Gastrocnemius medialis (tissue), 4 donors: ENCODE measurements at regions not wholly inside any gene's neighbourhood (a gene's known extent, or its start where the extent isn't known, plus 50 kb on each side); places are given as distances from the start of the nearest gene placed in this dataset.

Source experiments
- POLR2A ChIP-seq, 2 donors: fragments of 450-650 bp; IDR thresholded peaks; one replicate each; pipeline ENCODE4 v1.6.1; 2017; ENCODE audit warnings: antibody characterized with exemption in 2 of 2, mild to moderate bottlenecking in 2 of 2, moderate library complexity in 2 of 2
- TF ChIP-seq, protein P1 (sequence below), 5 experiments: fragments of 450-650 bp in 3 of 5; fragments of 200-600 bp in 2 of 5; sonication (generic) in 2 of 5; IDR thresholded peaks in 4 of 5; conservative IDR thresholded peaks in 1 of 5; 1 replicate in 4 of 5; 2 replicates in 1 of 5; pipeline ENCODE4 v1.5.1; 2016 to 2019; ENCODE audit warnings: antibody characterized with exemption in 5 of 5, mild to moderate bottlenecking in 3 of 5, moderate library complexity in 3 of 5

DNA sequence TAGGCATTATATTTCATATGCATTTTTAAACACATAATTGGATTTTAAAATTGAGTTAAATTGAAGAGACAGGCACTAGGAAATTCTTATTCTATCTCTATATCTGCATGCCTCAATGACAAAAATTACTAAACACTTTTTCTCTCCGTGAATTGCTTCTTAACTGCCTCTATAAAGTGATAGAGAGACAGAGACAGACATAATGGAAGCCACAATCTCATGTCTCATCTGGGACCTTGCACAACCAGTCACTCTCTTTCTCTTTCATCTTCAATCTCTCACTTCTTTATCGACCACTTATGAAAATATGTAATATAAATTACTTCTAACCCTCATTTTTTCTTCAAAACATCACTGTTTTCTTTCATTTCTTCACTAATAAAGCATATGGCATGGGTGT, 238.9 kb upstream of the ZNF804A start:
- TF ChIP-seq, protein P1, sequence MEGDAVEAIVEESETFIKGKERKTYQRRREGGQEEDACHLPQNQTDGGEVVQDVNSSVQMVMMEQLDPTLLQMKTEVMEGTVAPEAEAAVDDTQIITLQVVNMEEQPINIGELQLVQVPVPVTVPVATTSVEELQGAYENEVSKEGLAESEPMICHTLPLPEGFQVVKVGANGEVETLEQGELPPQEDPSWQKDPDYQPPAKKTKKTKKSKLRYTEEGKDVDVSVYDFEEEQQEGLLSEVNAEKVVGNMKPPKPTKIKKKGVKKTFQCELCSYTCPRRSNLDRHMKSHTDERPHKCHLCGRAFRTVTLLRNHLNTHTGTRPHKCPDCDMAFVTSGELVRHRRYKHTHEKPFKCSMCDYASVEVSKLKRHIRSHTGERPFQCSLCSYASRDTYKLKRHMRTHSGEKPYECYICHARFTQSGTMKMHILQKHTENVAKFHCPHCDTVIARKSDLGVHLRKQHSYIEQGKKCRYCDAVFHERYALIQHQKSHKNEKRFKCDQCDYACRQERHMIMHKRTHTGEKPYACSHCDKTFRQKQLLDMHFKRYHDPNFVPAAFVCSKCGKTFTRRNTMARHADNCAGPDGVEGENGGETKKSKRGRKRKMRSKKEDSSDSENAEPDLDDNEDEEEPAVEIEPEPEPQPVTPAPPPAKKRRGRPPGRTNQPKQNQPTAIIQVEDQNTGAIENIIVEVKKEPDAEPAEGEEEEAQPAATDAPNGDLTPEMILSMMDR (IDR thresholded peaks at IDR 0.05 in 4 of 5, conservative IDR thresholded peaks at IDR 0.05 in 1 of 5), result no peak
- no peak for TF ChIP-seq POLR2A (IDR thresholded peaks at IDR 0.05)
